NB4 (cell line): ENCODE measurements at regions not wholly inside any gene's neighbourhood (a gene's known extent, or its start where the extent isn't known, plus 50 kb on each side); places are given as distances from the start of the nearest gene placed in this dataset.

Source experiments
- CTCF ChIP-seq: IDR thresholded peaks from one replicate; pipeline ENCODE4 v1.5.1; 2012; ENCODE audit warnings: low read depth, low read length
- POLR2A ChIP-seq: IDR thresholded peaks from 2 replicates; pipeline ENCODE4 v1.6.1; 2011; ENCODE audit warnings: mild to moderate bottlenecking; ENCODE audit not compliant: insufficient read length; ENCODE audit errors: extremely low read depth

GRCh38 chr13:44769686-44770085, 193.6 kb upstream of the TSC22D1 start:
- TF ChIP-seq CTCF: no peak
- no peak for TF ChIP-seq POLR2A
